ENCODE measurements at regions not wholly inside any gene's neighbourhood (a gene's known extent, or its start where the extent isn't known, plus 50 kb on each side); places are given as distances from the start of the nearest gene placed in this dataset.

- H3K79me2 ChIP-seq (ENCODE audit: insufficient read depth, low read length): no peaks in the 10 kb centered on the region
- H3K9me3 ChIP-seq (ENCODE audit: insufficient read depth, low read length, severe bottlenecking): no peaks in the 10 kb centered on the region
- no peak overlapping the region for H3K9ac ChIP-seq (ENCODE audit: low read depth, low read length)
- H3K4me3 ChIP-seq (ENCODE audit: low read depth in 1 of 2, low read length in 2 of 2): no peak overlapping the region
- H3K4me2 ChIP-seq (ENCODE audit: insufficient read depth, low read length): no peak overlapping the region
- no peaks in the 10 kb centered on the region for H3K36me3 ChIP-seq (ENCODE audit: insufficient read depth, low read length)
- H3K27me3 ChIP-seq (ENCODE audit: insufficient read depth, low read length, poor library complexity): peaks cover 11% of the 10 kb centered on the region
- no peaks in the 10 kb centered on the region for H3K4me1 ChIP-seq (ENCODE audit: insufficient read depth, low read length)
- ATAC-seq (ENCODE audit: insufficient read depth, low read depth): no peak
- no peaks in the 10 kb centered on the region for H4K20me1 ChIP-seq (ENCODE audit: insufficient read depth, low read length)
- DNase-seq: no peak
- H3K27ac ChIP-seq (ENCODE audit: low read length): no peak overlapping the region
- H2AFZ ChIP-seq (ENCODE audit: low read depth, low read length): no peak overlapping the region
- no peak for TF ChIP-seq CTCF (IDR thresholded peaks at IDR 0.05; ENCODE audit: borderline replicate concordance, extremely low read depth, low read length, poor library complexity, severe bottlenecking)
- TF ChIP-seq EZH2 (IDR thresholded peaks at IDR 0.05; ENCODE audit: borderline replicate concordance, low read depth, low read length, severe bottlenecking): no peak
Measured at GRCh38 chr2:200172944-200173581, 133.4 kb upstream of the SPATS2L start.

- no peaks in the 10 kb centered on the region for H3K9me3 ChIP-seq (ENCODE audit: insufficient read depth, low read length, severe bottlenecking)
- H2AFZ ChIP-seq (ENCODE audit: low read depth, low read length): no peak overlapping the region
- no peaks in the 10 kb centered on the region for H3K36me3 ChIP-seq (ENCODE audit: insufficient read depth, low read length)
- no peak overlapping the region for H3K9ac ChIP-seq (ENCODE audit: low read depth, low read length)
- peaks cover 10% of the 10 kb centered on the region for H3K27me3 ChIP-seq (ENCODE audit: insufficient read depth, low read length, poor library complexity)
- no peak overlapping the region for H3K27ac ChIP-seq (ENCODE audit: low read length)
- H3K4me3 ChIP-seq (ENCODE audit: low read depth in 1 of 2, low read length in 2 of 2): no peak overlapping the region
- no peak for ATAC-seq (ENCODE audit: insufficient read depth, low read depth)
- no peaks in the 10 kb centered on the region for H3K4me1 ChIP-seq (ENCODE audit: insufficient read depth, low read length)
- H3K4me2 ChIP-seq (ENCODE audit: insufficient read depth, low read length): no peak overlapping the region
- TF ChIP-seq EZH2 (IDR thresholded peaks at IDR 0.05; ENCODE audit: borderline replicate concordance, low read depth, low read length, severe bottlenecking): no peak
- TF ChIP-seq CTCF (IDR thresholded peaks at IDR 0.05; ENCODE audit: borderline replicate concordance, extremely low read depth, low read length, poor library complexity, severe bottlenecking): no peak
- H4K20me1 ChIP-seq (ENCODE audit: insufficient read depth, low read length): no peaks in the 10 kb centered on the region
- no peaks in the 10 kb centered on the region for H3K79me2 ChIP-seq (ENCODE audit: insufficient read depth, low read length)
- DNase-seq: no peak
Measured at GRCh38 chr2:200173691-200174090, 132.8 kb upstream of the SPATS2L start.

GRCh38 chr2:200174433-200175216 lies 131.9 kb upstream of the SPATS2L start:
- H3K4me1 ChIP-seq (ENCODE audit: insufficient read depth, low read length): no peaks in the 10 kb centered on the region
- H3K27me3 ChIP-seq (ENCODE audit: insufficient read depth, low read length, poor library complexity): peaks cover 9% of the 10 kb centered on the region
- no peaks in the 10 kb centered on the region for H4K20me1 ChIP-seq (ENCODE audit: insufficient read depth, low read length)
- no peak overlapping the region for H3K4me2 ChIP-seq (ENCODE audit: insufficient read depth, low read length)
- H3K36me3 ChIP-seq (ENCODE audit: insufficient read depth, low read length): no peaks in the 10 kb centered on the region
- H3K79me2 ChIP-seq (ENCODE audit: insufficient read depth, low read length): no peaks in the 10 kb centered on the region
- H2AFZ ChIP-seq (ENCODE audit: low read depth, low read length): no peak overlapping the region
- H3K9me3 ChIP-seq (ENCODE audit: insufficient read depth, low read length, severe bottlenecking): no peaks in the 10 kb centered on the region
- H3K27ac ChIP-seq (ENCODE audit: low read length): no peak overlapping the region
- DNase-seq: no peak
- no peak overlapping the region for H3K4me3 ChIP-seq (ENCODE audit: low read depth in 1 of 2, low read length in 2 of 2)
- H3K9ac ChIP-seq (ENCODE audit: low read depth, low read length): no peak overlapping the region
- no peak for TF ChIP-seq EZH2 (IDR thresholded peaks at IDR 0.05; ENCODE audit: borderline replicate concordance, low read depth, low read length, severe bottlenecking)
- no peak for TF ChIP-seq CTCF (IDR thresholded peaks at IDR 0.05; ENCODE audit: borderline replicate concordance, extremely low read depth, low read length, poor library complexity, severe bottlenecking)
- no peak for ATAC-seq (ENCODE audit: insufficient read depth, low read depth)

Measured in DND-41 (cell line).